ENCODE measurements at regions not wholly inside any gene's neighbourhood (a gene's known extent, or its start where the extent isn't known, plus 50 kb on each side); places are given as distances from the start of the nearest gene placed in this dataset.

DNA sequence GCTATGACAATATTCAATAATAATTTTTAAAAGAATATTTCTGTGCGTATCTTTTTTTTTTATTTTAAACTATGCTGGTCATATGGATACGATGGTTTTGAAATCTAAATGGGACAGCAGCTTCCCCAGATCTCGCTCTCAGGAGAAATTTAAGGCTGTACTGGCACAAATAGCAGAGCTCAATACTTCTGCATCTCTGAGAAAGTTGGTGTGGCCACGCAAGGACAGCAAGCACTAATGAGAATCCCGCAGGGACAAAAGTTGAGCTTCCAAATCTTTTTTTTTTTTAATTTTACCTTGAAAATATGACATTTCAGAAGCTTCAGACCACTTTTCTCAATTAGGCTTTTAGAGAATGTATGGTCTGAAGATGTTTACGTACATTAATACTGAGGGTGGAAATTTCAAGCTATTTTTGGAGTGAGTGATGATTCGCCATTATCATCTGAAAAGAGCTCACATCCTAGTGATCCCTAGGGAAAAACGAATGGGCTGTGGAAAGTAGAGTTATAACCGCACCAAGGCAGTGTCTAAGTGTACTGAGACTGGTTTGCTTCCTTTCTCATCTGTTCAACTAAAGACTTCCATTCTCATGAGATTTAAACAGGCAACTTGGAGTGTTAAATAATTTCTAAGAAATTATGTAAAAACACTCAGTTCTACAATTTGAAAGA is 840.0 kb downstream of the C6orf118 start:
- no peak for DNase-seq
- H3K4me3 Mint-ChIP-seq (ENCODE audit: unreplicated experiment), result no peak overlapping the region
- H3K9me3 Mint-ChIP-seq (ENCODE audit: unreplicated experiment), result no peaks in the 10 kb centered on the region
- H3K36me3 Mint-ChIP-seq (ENCODE audit: unreplicated experiment), result no peaks in the 10 kb centered on the region
- no peak overlapping the region for H3K27ac Mint-ChIP-seq (ENCODE audit: unreplicated experiment)
- TF ChIP-seq, protein P1, sequence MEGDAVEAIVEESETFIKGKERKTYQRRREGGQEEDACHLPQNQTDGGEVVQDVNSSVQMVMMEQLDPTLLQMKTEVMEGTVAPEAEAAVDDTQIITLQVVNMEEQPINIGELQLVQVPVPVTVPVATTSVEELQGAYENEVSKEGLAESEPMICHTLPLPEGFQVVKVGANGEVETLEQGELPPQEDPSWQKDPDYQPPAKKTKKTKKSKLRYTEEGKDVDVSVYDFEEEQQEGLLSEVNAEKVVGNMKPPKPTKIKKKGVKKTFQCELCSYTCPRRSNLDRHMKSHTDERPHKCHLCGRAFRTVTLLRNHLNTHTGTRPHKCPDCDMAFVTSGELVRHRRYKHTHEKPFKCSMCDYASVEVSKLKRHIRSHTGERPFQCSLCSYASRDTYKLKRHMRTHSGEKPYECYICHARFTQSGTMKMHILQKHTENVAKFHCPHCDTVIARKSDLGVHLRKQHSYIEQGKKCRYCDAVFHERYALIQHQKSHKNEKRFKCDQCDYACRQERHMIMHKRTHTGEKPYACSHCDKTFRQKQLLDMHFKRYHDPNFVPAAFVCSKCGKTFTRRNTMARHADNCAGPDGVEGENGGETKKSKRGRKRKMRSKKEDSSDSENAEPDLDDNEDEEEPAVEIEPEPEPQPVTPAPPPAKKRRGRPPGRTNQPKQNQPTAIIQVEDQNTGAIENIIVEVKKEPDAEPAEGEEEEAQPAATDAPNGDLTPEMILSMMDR (IDR thresholded peaks at IDR 0.05; ENCODE audit: partially characterized antibody, unreplicated experiment), result no peak
- no peaks in the 10 kb centered on the region for H3K27me3 Mint-ChIP-seq (ENCODE audit: unreplicated experiment)
- H3K4me1 Mint-ChIP-seq (ENCODE audit: low read depth, unreplicated experiment), result peaks cover 13% of the 10 kb centered on the region

DNA sequence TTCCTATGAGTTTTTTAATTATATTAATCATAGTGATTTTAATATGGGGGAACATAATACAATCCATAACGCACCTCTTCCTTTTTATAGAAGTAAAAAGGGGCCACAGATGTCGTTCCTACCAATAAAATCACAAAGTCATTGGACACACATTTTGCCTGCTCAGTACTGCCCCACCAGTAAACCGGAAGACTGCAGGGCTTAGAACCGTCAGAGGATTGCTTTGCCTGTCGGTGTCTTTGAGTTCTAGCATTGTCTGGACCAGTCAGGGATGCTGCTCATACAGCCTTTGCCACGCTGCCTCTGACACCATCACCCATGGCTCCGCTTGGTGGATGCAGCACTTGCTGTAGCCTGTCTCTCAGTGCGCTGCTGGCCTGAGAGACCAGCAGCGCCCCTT is 853.6 kb downstream of the C6orf118 start:
- Mint-ChIP-seq H3K4me1 (ENCODE audit: low read depth, unreplicated experiment) (no peaks in the 10 kb centered on the region), H3K27me3 (ENCODE audit: unreplicated experiment) (no peaks in the 10 kb centered on the region), H3K36me3 (ENCODE audit: unreplicated experiment) (no peaks in the 10 kb centered on the region), H3K9me3 (ENCODE audit: unreplicated experiment) (no peaks in the 10 kb centered on the region), H3K27ac (ENCODE audit: unreplicated experiment) (no peak overlapping the region), H3K4me3 (ENCODE audit: unreplicated experiment) (no peak overlapping the region)
- DNase-seq, result no peak
- TF ChIP-seq, protein P1 (IDR thresholded peaks at IDR 0.05; ENCODE audit: partially characterized antibody, unreplicated experiment), result no peak

DNA sequence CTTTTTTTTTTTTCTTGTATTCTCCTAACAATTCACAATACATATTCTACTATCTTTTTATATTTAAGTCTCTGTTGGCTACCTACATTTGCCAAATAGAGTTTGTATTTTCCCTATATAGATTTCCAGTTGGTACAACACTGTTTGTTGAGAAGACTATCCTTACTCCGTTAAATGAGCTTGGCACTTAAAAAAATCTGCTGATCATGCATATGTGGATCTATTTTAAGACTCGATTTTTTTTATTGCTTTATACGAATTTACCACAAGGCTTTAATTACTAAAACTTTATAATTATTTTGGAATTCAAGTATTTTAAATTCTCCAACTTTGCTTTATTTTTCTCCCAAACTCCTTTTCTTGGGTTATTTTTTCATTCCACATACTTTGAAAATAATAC is 855.6 kb downstream of the C6orf118 start:
- Mint-ChIP-seq H3K9me3 (ENCODE audit: unreplicated experiment) (no peaks in the 10 kb centered on the region), H3K36me3 (ENCODE audit: unreplicated experiment) (no peaks in the 10 kb centered on the region), H3K27ac (ENCODE audit: unreplicated experiment) (no peak overlapping the region), H3K27me3 (ENCODE audit: unreplicated experiment) (no peaks in the 10 kb centered on the region), H3K4me1 (ENCODE audit: low read depth, unreplicated experiment) (no peaks in the 10 kb centered on the region), H3K4me3 (ENCODE audit: unreplicated experiment) (no peak overlapping the region)
- TF ChIP-seq, protein P1 (IDR thresholded peaks at IDR 0.05; ENCODE audit: partially characterized antibody, unreplicated experiment), result no peak
- DNase-seq, result no peak

DNA sequence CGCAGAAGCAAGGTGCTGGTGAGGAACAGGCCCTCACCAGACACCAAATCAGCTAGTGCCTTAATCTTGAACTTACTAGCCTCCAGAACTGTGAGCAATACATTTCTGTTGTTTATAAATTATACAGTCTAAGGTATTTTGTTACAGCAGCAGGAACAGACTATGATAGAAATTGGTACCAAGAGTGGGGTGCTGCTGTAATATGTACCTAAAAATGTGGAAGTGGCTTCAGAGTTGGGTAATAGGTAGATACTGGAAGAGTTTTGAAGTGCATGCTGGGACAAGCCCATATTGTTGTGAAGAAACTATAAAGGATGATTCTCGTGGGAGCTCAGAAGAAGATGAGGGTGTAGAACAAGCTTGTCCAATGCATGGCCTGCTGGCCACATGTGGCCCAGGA is 866.8 kb downstream of the C6orf118 start:
- H3K27me3 Mint-ChIP-seq (ENCODE audit: unreplicated experiment), result no peaks in the 10 kb centered on the region
- H3K4me3 Mint-ChIP-seq (ENCODE audit: unreplicated experiment), result no peak overlapping the region
- no peaks in the 10 kb centered on the region for H3K4me1 Mint-ChIP-seq (ENCODE audit: low read depth, unreplicated experiment)

DNA sequence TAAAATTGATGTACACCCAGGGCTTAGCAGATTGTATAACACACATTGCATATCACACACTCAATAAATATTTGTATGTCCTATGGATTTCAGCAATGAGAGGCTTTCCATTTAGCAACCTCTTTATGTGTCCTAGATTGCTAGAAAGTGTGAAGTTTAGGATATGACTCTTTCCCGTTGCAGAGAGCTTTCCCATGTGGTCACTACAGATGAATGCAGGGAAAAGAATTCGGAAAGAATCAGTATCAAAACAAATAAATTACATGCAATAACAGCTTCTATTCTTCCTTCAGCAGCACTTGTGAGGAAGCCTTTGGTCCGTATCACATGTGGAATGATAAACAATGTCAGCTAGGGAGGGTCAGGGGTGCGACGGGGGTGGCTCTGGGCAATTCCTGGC is 870.1 kb downstream of the C6orf118 start:
- Mint-ChIP-seq H3K4me3 (ENCODE audit: unreplicated experiment) (no peak overlapping the region), H3K27me3 (ENCODE audit: unreplicated experiment) (no peaks in the 10 kb centered on the region), H3K36me3 (ENCODE audit: unreplicated experiment) (no peaks in the 10 kb centered on the region), H3K9me3 (ENCODE audit: unreplicated experiment) (no peaks in the 10 kb centered on the region), H3K27ac (ENCODE audit: unreplicated experiment) (no peak overlapping the region), H3K4me1 (ENCODE audit: low read depth, unreplicated experiment) (no peaks in the 10 kb centered on the region)
- no peak for DNase-seq
- TF ChIP-seq, protein P1 (IDR thresholded peaks at IDR 0.05; ENCODE audit: partially characterized antibody, unreplicated experiment), result no peak

More for the DNA sequence above, 866.8 kb downstream of the C6orf118 start:
- Mint-ChIP-seq H3K36me3 (ENCODE audit: unreplicated experiment) (no peaks in the 10 kb centered on the region), H3K9me3 (ENCODE audit: unreplicated experiment) (no peaks in the 10 kb centered on the region), H3K27ac (ENCODE audit: unreplicated experiment) (no peak overlapping the region)
- TF ChIP-seq, protein P1 (IDR thresholded peaks at IDR 0.05; ENCODE audit: partially characterized antibody, unreplicated experiment), result no peak
- no peak for DNase-seq
